ENCODE measurements at regions not wholly inside any gene's neighbourhood (a gene's known extent, or its start where the extent isn't known, plus 50 kb on each side); places are given as distances from the start of the nearest gene placed in this dataset.
"Not testable (repeated sequence)": the region's sequence is repeated elsewhere in the genome, so short reads cannot be mapped to it uniquely, and the experiment has no call there.

- no peaks in the 10 kb centered on the region for H3K4me1 ChIP-seq
- DNase-seq (no peak), ATAC-seq (no peak)
- peaks cover 0 to 62% of the 10 kb centered on the region in 2 donors for H3K36me3 ChIP-seq
- H3K27ac ChIP-seq, result no peak overlapping the region
- intact Hi-C loops (cut with DNase I), result no loop called here
- H3K27me3 ChIP-seq, result no peaks in the 10 kb centered on the region
- H3K9me3 ChIP-seq, result no peaks in the 10 kb centered on the region
- TF ChIP-seq, protein P1, sequence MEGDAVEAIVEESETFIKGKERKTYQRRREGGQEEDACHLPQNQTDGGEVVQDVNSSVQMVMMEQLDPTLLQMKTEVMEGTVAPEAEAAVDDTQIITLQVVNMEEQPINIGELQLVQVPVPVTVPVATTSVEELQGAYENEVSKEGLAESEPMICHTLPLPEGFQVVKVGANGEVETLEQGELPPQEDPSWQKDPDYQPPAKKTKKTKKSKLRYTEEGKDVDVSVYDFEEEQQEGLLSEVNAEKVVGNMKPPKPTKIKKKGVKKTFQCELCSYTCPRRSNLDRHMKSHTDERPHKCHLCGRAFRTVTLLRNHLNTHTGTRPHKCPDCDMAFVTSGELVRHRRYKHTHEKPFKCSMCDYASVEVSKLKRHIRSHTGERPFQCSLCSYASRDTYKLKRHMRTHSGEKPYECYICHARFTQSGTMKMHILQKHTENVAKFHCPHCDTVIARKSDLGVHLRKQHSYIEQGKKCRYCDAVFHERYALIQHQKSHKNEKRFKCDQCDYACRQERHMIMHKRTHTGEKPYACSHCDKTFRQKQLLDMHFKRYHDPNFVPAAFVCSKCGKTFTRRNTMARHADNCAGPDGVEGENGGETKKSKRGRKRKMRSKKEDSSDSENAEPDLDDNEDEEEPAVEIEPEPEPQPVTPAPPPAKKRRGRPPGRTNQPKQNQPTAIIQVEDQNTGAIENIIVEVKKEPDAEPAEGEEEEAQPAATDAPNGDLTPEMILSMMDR (IDR thresholded peaks at IDR 0.05), result no peak
- no peak overlapping the region for H3K4me3 ChIP-seq
Observed at GRCh38 chr7:66558660-66559465, 69.8 kb upstream of the KCTD7 start.

- peaks cover 0 to 58% of the 10 kb centered on the region in 2 donors for H3K36me3 ChIP-seq
- ATAC-seq, result no peak
- no peak for DNase-seq
- no peak overlapping the region for H3K27ac ChIP-seq
- intact Hi-C loops (cut with DNase I), result no loop called here
- H3K4me1 ChIP-seq, result no peaks in the 10 kb centered on the region
- no peak overlapping the region for H3K4me3 ChIP-seq
- no peaks in the 10 kb centered on the region for H3K9me3 ChIP-seq
- TF ChIP-seq, protein P1 (IDR thresholded peaks at IDR 0.05), result no peak
- H3K27me3 ChIP-seq, result no peaks in the 10 kb centered on the region
Observed at GRCh38 chr7:66564045-66564444, 64.6 kb upstream of the KCTD7 start.

GRCh38 chr7:66570179-66570578 is 58.5 kb upstream of the KCTD7 start:
- ATAC-seq; intact Hi-C loops (cut with DNase I); H3K4me3 ChIP-seq; H3K27me3 ChIP-seq; DNase-seq; H3K9me3 ChIP-seq; H3K27ac ChIP-seq; H3K4me1 ChIP-seq: not testable (repeated sequence)
- peaks cover 3 to 78% of the 10 kb centered on the region in 2 donors for H3K36me3 ChIP-seq

DNA sequence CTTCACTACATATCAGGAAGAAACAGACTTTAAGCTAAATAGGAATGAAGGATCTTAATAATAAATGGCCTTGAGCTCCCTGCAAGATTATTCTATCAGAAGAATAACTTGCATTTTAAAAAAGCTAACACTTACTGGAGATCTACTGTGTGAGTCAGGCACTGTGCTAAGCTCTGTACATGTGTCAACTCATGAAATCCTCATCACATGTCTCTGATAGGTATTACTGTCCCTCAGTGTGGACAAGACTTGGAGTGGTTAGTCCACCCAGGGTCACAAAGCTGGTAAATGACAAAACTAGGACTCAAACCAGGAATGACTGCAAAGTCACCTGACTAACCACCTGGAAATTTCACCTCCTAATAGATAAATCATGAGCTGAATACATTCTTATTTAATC is 57.1 kb upstream of the KCTD7 start:
- Histone ChIP-seq H3K4me3 (no peak overlapping the region), H3K4me1 (peaks cover 0 to under 1% of the 10 kb centered on the region in 2 donors), H3K36me3 (peaks cover 3 to 87% of the 10 kb centered on the region in 2 donors), H3K27me3 (no peaks in the 10 kb centered on the region), H3K9me3 (no peaks in the 10 kb centered on the region), H3K27ac (no peak overlapping the region)
- TF ChIP-seq, protein P1 (IDR thresholded peaks at IDR 0.05), result no peak
- ATAC-seq, result no peak
- DNase-seq, result no peak
- intact Hi-C loops (cut with DNase I), result no loop called here

GRCh38 chr7:66573782-66574495 is 54.7 kb upstream of the KCTD7 start:
- intact Hi-C loops (cut with DNase I); ATAC-seq; H3K9me3 ChIP-seq; DNase-seq; H3K27ac ChIP-seq; H3K4me3 ChIP-seq; H3K27me3 ChIP-seq: not testable (repeated sequence)
- Histone ChIP-seq H3K4me1 (peaks cover 0 to 12% of the 10 kb centered on the region in 2 donors), H3K36me3 (peaks cover 3 to 71% of the 10 kb centered on the region in 2 donors)

GRCh38 chr7:66574768-66575167 is 53.9 kb upstream of the KCTD7 start:
- H3K4me3 ChIP-seq; ATAC-seq; H3K9me3 ChIP-seq; intact Hi-C loops (cut with DNase I); H3K27ac ChIP-seq; DNase-seq; H3K27me3 ChIP-seq: not testable (repeated sequence)
- Histone ChIP-seq H3K4me1 (peaks cover 0 to 12% of the 10 kb centered on the region in 2 donors), H3K36me3 (peaks cover 3 to 65% of the 10 kb centered on the region in 2 donors)

All from left lung (tissue), 4 donors.